ENCODE measurements at regions not wholly inside any gene's neighbourhood (a gene's known extent, or its start where the extent isn't known, plus 50 kb on each side); places are given as distances from the start of the nearest gene placed in this dataset.

DNA sequence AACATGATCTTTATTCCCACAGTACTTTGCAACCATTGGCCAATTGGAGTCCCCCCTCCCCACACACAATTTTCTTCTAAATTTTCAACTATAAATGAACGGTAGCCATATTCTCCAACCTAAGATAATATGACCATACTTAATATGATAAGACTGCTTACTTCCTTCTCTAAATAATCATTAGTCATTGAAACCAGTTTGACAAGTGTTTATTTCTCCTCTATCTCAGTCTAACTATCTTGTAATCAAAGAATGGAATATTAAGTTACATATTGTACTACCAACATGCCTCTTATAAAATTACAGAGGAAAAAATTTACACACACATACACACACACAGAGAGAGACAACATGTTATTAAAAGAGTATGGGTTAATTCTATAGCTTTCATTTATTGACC is 567.4 kb upstream of the TMPRSS15 start:
- no peak for TF ChIP-seq POLR2AphosphoS5 (IDR thresholded peaks at IDR 0.05)
- TF ChIP-seq POLR2A (IDR thresholded peaks at IDR 0.05): no peak
- TF ChIP-seq, protein P1, sequence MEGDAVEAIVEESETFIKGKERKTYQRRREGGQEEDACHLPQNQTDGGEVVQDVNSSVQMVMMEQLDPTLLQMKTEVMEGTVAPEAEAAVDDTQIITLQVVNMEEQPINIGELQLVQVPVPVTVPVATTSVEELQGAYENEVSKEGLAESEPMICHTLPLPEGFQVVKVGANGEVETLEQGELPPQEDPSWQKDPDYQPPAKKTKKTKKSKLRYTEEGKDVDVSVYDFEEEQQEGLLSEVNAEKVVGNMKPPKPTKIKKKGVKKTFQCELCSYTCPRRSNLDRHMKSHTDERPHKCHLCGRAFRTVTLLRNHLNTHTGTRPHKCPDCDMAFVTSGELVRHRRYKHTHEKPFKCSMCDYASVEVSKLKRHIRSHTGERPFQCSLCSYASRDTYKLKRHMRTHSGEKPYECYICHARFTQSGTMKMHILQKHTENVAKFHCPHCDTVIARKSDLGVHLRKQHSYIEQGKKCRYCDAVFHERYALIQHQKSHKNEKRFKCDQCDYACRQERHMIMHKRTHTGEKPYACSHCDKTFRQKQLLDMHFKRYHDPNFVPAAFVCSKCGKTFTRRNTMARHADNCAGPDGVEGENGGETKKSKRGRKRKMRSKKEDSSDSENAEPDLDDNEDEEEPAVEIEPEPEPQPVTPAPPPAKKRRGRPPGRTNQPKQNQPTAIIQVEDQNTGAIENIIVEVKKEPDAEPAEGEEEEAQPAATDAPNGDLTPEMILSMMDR (IDR thresholded peaks at IDR 0.05): no peak
- no peak for TF ChIP-seq EP300 (IDR thresholded peaks at IDR 0.05; ENCODE audit: low read depth)
